Kidney epithelial cell (primary cell): ENCODE measurements at regions not wholly inside any gene's neighbourhood (a gene's known extent, or its start where the extent isn't known, plus 50 kb on each side); places are given as distances from the start of the nearest gene placed in this dataset.

Experiments used
- DNase-seq: peaks from one replicate; pipeline ENCODE4 v3.0.0-alpha.2; 2010; ENCODE audit warnings: low read depth
- H3K27me3 ChIP-seq: 2 replicates; pipeline ENCODE4 v1.6.0; 2011; ENCODE audit warnings: low read length; ENCODE audit not compliant: control insufficient read depth, insufficient read depth
- H3K36me3 ChIP-seq: 2 replicates; pipeline ENCODE4 v1.5.1; 2011; ENCODE audit warnings: low read length; ENCODE audit not compliant: control insufficient read depth, insufficient read depth
- H3K4me3 ChIP-seq: 2 replicates; pipeline ENCODE4 v1.5.1; 2011; ENCODE audit warnings: low read depth, mild to moderate bottlenecking, control low read depth, low read length
- TF ChIP-seq, protein P1 (sequence below): IDR thresholded peaks from 2 replicates; pipeline ENCODE4 v1.5.1; 2011; ENCODE audit warnings: mild to moderate bottlenecking, moderate library complexity, low read length, control low read depth, inconsistent platforms; ENCODE audit not compliant: insufficient read depth, poor library complexity, severe bottlenecking

DNA sequence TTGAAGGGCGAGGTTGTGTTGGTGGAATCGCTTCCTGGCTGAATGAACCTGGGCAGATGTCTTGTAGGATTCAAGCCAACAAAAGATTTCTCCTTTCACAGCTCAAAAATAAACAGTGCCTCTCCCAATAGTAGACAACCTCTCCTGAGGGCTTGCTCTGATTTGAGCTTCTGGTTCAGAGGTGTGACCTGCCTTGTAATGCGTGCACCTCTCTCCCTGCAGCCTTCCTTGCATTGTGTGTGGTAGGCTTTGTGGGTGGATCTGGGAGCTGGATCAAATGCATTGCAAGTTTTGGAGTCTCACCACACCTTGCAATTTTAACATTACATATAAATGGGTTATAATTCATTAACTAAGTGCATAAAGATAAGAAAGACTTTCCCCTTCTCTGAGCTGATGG, 96.9 kb upstream of the PTCH1 start:
- H3K4me3 ChIP-seq: no peak overlapping the region
- no peak for DNase-seq
- no peaks in the 10 kb centered on the region for H3K36me3 ChIP-seq
- no peaks in the 10 kb centered on the region for H3K27me3 ChIP-seq
- TF ChIP-seq, protein P1, sequence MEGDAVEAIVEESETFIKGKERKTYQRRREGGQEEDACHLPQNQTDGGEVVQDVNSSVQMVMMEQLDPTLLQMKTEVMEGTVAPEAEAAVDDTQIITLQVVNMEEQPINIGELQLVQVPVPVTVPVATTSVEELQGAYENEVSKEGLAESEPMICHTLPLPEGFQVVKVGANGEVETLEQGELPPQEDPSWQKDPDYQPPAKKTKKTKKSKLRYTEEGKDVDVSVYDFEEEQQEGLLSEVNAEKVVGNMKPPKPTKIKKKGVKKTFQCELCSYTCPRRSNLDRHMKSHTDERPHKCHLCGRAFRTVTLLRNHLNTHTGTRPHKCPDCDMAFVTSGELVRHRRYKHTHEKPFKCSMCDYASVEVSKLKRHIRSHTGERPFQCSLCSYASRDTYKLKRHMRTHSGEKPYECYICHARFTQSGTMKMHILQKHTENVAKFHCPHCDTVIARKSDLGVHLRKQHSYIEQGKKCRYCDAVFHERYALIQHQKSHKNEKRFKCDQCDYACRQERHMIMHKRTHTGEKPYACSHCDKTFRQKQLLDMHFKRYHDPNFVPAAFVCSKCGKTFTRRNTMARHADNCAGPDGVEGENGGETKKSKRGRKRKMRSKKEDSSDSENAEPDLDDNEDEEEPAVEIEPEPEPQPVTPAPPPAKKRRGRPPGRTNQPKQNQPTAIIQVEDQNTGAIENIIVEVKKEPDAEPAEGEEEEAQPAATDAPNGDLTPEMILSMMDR: no peak

DNA sequence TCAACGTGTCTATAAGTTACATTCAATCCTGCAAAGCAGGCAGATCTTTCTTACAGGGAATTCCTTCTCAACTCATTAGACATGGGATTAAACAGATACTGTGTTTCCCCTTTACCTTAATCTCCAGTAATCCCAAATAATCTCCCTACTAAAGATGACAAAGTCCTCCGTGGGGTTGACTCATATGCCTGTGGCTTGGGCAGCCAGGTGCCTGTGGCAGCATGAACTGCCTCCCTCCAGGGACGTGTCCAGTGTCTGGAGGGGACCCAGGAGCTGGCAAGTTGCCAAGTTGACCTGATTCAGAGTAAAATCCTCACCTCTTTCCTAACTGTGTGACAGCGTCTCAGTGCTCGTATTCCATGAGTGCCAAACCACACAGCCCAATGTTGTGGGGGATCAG, 94.6 kb upstream of the PTCH1 start:
- no peaks in the 10 kb centered on the region for H3K36me3 ChIP-seq
- no peak for DNase-seq
- H3K4me3 ChIP-seq: no peak overlapping the region
- H3K27me3 ChIP-seq: no peaks in the 10 kb centered on the region
- TF ChIP-seq, protein P1: no peak

DNA sequence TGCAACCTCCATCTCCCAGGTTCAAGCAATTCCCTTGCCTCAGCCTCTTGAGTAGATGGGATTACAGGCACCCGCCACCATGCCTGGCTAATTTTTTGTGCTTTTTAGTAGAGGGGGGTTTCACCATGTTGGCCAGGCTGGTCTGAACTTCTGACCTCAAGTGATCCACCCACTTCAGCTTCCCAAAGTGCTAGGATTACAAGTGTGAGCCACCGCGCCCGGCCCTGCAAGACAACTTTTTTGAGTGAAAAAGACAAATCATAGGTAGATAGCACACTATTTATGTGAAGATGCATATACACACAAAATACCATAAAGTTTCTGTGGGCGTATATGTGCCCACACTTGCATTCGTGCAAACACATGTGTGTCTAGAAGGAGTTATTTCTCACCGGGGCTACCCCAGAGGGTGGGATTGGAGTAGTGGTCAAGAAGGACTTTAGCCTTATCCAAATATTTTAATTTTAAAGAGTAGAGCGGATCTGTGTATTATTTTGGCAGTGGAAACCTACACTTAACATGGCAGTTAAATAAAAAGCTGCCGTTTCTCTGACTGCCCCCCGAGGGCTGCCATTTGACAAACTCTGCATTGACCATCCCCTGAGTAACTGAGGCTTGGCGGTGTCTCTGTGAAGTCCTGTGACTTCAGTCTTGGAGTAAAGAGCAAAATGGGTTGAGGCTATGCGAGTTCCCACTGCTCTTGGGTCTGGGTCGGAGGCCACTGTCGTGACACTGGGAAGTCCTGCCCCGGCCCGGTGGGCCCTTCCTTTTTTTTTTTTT, 93.4 kb upstream of the PTCH1 start:
- Histone ChIP-seq H3K4me3 (no peak overlapping the region), H3K27me3 (no peaks in the 10 kb centered on the region), H3K36me3 (no peaks in the 10 kb centered on the region)
- TF ChIP-seq, protein P1: no peak
- no peak for DNase-seq

DNA sequence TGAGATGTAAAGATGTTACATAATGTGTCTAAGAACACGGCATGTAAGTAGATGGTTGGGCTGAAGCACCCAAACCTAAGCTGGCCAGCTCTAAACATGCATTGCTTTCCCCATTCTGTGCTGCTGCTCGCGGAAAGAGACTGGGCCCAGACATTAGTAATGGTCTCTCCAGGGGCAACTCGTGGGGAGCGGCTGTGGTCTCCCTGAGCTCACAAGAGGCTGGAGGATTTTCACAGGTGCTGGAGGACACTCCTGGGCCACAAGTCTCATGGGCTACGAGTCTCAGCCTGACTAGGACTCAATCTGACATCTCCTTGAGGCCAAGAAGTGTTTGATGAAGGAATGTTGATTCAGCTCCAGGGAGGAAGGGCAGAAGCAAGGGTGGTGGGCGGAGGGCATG, 92.7 kb upstream of the PTCH1 start:
- no peak overlapping the region for H3K4me3 ChIP-seq
- DNase-seq: no peak
- TF ChIP-seq, protein P1: no peak
- no peaks in the 10 kb centered on the region for H3K27me3 ChIP-seq
- no peaks in the 10 kb centered on the region for H3K36me3 ChIP-seq

DNA sequence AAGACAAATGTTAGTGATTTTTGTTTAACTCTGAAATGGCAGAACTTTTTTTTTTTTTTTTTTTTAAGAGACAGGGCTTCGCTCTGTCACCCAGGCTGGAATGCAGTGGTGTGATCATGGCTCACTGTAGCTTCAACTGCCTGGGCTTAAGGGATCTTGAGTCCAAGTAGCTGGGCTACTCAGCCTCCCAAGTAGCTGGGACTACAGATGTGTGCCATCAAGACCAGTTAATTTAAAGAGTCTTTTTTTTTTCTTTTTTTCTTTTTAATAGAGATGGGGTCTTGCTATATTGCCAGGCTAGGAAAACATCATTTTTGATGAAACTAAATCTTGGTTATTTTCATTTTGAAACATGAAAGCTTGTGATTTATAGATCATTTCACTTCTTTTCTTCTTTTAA, 91.6 kb upstream of the PTCH1 start:
- TF ChIP-seq, protein P1: no peak
- Histone ChIP-seq H3K36me3 (no peaks in the 10 kb centered on the region), H3K4me3 (no peak overlapping the region), H3K27me3 (no peaks in the 10 kb centered on the region)
- no peak for DNase-seq

DNA sequence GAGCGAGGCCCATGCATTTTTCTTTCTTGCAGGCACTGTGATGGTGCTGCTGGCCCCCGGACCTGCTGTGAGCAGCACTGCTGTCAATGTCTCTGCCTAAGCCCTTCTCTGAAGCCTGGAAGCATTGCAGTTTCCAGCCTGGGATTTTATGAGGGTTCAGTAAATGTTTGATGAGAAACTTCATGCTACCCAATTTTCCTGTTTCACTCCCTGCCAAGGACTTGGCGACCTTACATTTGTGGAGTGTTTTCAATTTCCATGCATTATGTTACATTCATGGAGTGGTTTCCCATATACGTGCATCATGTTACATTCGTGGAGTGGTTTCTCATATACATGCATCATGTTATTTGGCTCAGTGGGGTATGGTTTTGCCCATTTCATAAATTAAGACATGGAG, 90.7 kb upstream of the PTCH1 start:
- TF ChIP-seq, protein P1: no peak
- no peak for DNase-seq
- Histone ChIP-seq H3K27me3 (no peaks in the 10 kb centered on the region), H3K36me3 (no peaks in the 10 kb centered on the region), H3K4me3 (no peak overlapping the region)
